ENCODE measurements at regions not wholly inside any gene's neighbourhood (a gene's known extent, or its start where the extent isn't known, plus 50 kb on each side); places are given as distances from the start of the nearest gene placed in this dataset.
A peak's percentile ranks its signal among the peaks of the same experiment; 100 is the strongest.

DNA sequence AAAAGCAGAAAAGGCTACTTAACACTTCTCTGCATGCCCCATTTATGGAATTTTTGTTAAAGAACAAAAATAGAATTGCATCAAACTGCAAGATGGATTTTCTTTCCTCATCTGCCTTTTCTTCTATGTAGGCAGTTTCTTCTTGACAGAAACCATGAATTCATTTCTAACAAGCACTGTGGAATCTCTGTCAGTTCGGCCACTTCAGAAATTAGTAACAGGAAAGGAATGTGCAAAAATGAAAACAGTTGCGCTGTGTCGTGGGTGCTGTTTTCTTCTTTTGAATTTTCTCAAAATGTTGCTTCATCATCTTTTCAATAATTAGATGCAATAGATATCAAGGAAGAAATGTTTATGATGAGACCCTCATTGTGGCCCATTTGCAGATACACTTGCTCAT lies 151.6 kb downstream of the FOXB1 start:
- Histone ChIP-seq H2BK5ac (ENCODE audit: low read length) (no peak overlapping the region), H3K14ac (ENCODE audit: low read length) (no peak overlapping the region), H2BK120ac (ENCODE audit: low read depth, low read length) (no peak overlapping the region), H2AK5ac (ENCODE audit: low read depth, low read length) (no peak overlapping the region), H3K4me1 (ENCODE audit: control insufficient read depth in 2 of 2, insufficient read depth in 1 of 2, low read depth in 1 of 2, low read length in 2 of 2) (no peaks in the 10 kb centered on the region), H3K4me3 (ENCODE audit: low read length in 2 of 2) (no peak overlapping the region), H3K27ac (replicated peaks; ENCODE audit: low read length) (no peak overlapping the region), H3K9ac (ENCODE audit: low read depth, low read length, poor library complexity) (no peak overlapping the region), H2BK15ac (ENCODE audit: low read length) (no peak overlapping the region), H3K4ac (ENCODE audit: low read length) (no peak overlapping the region), H2AFZ (ENCODE audit: low read length) (peak overlapping the region; percentile 43), H3K9me3 (replicated peaks in 1 of 2; ENCODE audit: control insufficient read depth in 2 of 2, insufficient read depth in 1 of 2, low read depth in 1 of 2, low read length in 2 of 2) (no peaks in the 10 kb centered on the region), H3K36me3 (replicated peaks in 1 of 2; ENCODE audit: control insufficient read depth in 2 of 2, insufficient read depth in 2 of 2, low read length in 2 of 2) (no peaks in the 10 kb centered on the region), H4K8ac (ENCODE audit: low read depth, low read length) (no peak overlapping the region), H4K91ac (ENCODE audit: low read depth, low read length, poor library complexity) (no peak overlapping the region), H3K4me2 (ENCODE audit: insufficient read depth, low read length, poor library complexity, severe bottlenecking) (no peak overlapping the region), H3K18ac (ENCODE audit: low read length) (no peak overlapping the region), H3K27me3 (ENCODE audit: control insufficient read depth in 3 of 3, insufficient read depth in 3 of 3, low read depth in 1 of 3, low read length in 3 of 3) (no peaks in the 10 kb centered on the region), H3K23ac (ENCODE audit: low read depth, low read length, poor library complexity) (no peak overlapping the region), H3K79me1 (ENCODE audit: low read depth, low read length) (no peaks in the 10 kb centered on the region), H2BK12ac (ENCODE audit: low read length) (no peak overlapping the region)
- WGBS, 2 donors (ENCODE audit: extremely low coverage in 2 of 2, insufficient read length in 2 of 2, insufficient replicate concordance in 1 of 2): no CpG with 5 or more reads among the region's 3 CpGs
- no peak for DNase-seq (ENCODE audit: low spot score)

DNA sequence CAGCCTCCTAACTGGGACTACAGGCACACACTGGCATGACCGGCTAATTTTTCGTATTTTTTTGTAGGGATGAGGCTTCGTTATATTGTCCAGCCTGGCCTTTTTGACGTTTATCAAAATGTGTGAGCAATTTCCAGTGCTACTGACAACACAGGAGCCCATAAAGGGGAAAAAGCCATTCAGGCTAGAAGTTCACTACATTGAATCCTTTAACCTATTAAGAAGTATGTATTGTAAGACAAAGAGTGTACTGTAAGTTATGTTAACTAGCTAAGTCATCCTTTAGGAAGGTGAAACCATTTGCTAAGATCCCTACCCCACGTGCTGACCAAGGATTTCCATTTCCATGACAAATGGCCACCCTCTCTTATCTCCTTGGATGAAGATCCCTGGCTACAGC lies 156.8 kb downstream of the FOXB1 start:
- WGBS, 2 donors (ENCODE audit: extremely low coverage in 2 of 2, insufficient read length in 2 of 2, insufficient replicate concordance in 1 of 2): no CpG with 5 or more reads among the region's 5 CpGs
- Histone ChIP-seq H3K4me2 (ENCODE audit: insufficient read depth, low read length, poor library complexity, severe bottlenecking) (no peak overlapping the region), H3K27ac (replicated peaks; ENCODE audit: low read length) (no peak overlapping the region)

DNA sequence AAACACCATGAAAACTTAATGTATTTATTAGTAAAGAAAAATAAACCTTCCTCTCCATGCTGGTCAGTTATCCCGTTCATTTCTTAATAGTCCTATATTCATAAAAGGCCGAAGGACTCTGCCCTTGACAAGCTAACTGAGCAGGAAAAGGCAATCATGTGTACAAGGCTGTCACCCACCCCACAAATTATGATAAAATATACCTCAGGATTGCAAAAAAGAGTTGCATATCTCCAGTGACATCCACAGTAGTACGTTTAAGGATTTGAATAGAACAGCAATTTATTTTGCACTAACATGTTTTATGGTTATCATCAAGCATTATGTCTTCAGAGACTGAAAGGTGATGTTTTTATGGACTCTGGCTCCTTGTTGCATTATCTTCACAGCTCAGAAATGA lies 157.6 kb downstream of the FOXB1 start:
- H3K36me3 ChIP-seq (replicated peaks in 1 of 2; ENCODE audit: control insufficient read depth in 2 of 2, insufficient read depth in 2 of 2, low read length in 2 of 2): no peaks in the 10 kb centered on the region
- no peaks in the 10 kb centered on the region for H3K27me3 ChIP-seq (ENCODE audit: control insufficient read depth in 3 of 3, insufficient read depth in 3 of 3, low read depth in 1 of 3, low read length in 3 of 3)
- DNase-seq (ENCODE audit: low spot score): no peak

More for the DNA sequence above, 156.8 kb downstream of the FOXB1 start:
- H2AFZ ChIP-seq (ENCODE audit: low read length): no peak overlapping the region
- no peak overlapping the region for H2BK15ac ChIP-seq (ENCODE audit: low read length)
- H2AK5ac ChIP-seq (ENCODE audit: low read depth, low read length): no peak overlapping the region
- H3K23ac ChIP-seq (ENCODE audit: low read depth, low read length, poor library complexity): no peak overlapping the region
- no peak overlapping the region for H4K8ac ChIP-seq (ENCODE audit: low read depth, low read length)
- H3K4me3 ChIP-seq (ENCODE audit: low read length in 2 of 2): no peak overlapping the region
- no peak for DNase-seq (ENCODE audit: low spot score)
- no peak overlapping the region for H3K4ac ChIP-seq (ENCODE audit: low read length)
- no peak overlapping the region for H3K14ac ChIP-seq (ENCODE audit: low read length)
- H3K18ac ChIP-seq (ENCODE audit: low read length): no peak overlapping the region
- no peaks in the 10 kb centered on the region for H3K9me3 ChIP-seq (replicated peaks in 1 of 2; ENCODE audit: control insufficient read depth in 2 of 2, insufficient read depth in 1 of 2, low read depth in 1 of 2, low read length in 2 of 2)
- H2BK12ac ChIP-seq (ENCODE audit: low read length): no peak overlapping the region
- no peaks in the 10 kb centered on the region for H3K79me1 ChIP-seq (ENCODE audit: low read depth, low read length)
- H3K27me3 ChIP-seq (ENCODE audit: control insufficient read depth in 3 of 3, insufficient read depth in 3 of 3, low read depth in 1 of 3, low read length in 3 of 3): no peaks in the 10 kb centered on the region
- H3K4me1 ChIP-seq (ENCODE audit: control insufficient read depth in 2 of 2, insufficient read depth in 1 of 2, low read depth in 1 of 2, low read length in 2 of 2): no peaks in the 10 kb centered on the region
- no peak overlapping the region for H4K91ac ChIP-seq (ENCODE audit: low read depth, low read length, poor library complexity)
- no peaks in the 10 kb centered on the region for H3K36me3 ChIP-seq (replicated peaks in 1 of 2; ENCODE audit: control insufficient read depth in 2 of 2, insufficient read depth in 2 of 2, low read length in 2 of 2)
- no peak overlapping the region for H2BK5ac ChIP-seq (ENCODE audit: low read length)
- H2BK120ac ChIP-seq (ENCODE audit: low read depth, low read length): no peak overlapping the region
- H3K9ac ChIP-seq (ENCODE audit: low read depth, low read length, poor library complexity): no peak overlapping the region

DNA sequence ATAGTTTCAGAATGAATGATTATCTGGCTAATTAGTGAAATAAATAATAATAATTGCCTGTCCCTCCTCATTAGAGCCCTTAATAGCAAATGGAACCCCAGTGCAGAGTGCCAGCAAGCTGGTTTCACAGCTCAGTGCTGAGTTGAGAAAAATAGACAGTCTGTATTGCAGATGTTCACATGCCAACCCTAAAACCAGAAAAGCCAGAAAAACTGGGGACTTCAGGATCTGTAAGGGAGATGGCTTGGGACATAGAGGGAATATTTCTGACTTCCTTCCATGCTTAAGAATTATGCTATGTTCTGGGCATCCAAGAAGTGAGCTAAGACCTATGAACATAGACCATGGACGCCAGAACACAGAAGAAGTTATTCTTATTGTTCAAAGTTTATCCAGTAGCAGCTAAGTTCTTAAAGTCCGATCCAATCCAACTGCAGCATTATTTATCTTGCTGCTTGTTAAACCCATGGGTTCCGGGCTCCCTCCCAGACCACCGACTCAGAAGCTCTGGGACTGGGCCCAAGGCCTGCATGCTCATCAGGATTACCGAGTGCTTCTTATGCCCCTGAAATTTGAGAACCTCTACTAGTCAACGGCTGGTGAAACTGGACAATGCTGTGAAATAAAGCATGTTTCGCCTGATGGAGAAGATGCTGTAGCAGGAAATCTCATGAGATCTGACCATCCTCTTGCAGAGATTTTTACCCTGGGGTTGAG lies 158.3 kb downstream of the FOXB1 start:
- no peak overlapping the region for H2BK15ac ChIP-seq (ENCODE audit: low read length)
- no peak overlapping the region for H3K4me2 ChIP-seq (ENCODE audit: insufficient read depth, low read length, poor library complexity, severe bottlenecking)
- H3K4me1 ChIP-seq (ENCODE audit: control insufficient read depth in 2 of 2, insufficient read depth in 1 of 2, low read depth in 1 of 2, low read length in 2 of 2): no peaks in the 10 kb centered on the region
- H3K23ac ChIP-seq (ENCODE audit: low read depth, low read length, poor library complexity): no peak overlapping the region
- no peak for DNase-seq (ENCODE audit: low spot score)
- H2AFZ ChIP-seq (ENCODE audit: low read length): peak overlapping the region; percentile 10
- no peak overlapping the region for H2BK120ac ChIP-seq (ENCODE audit: low read depth, low read length)
- H3K36me3 ChIP-seq (replicated peaks in 1 of 2; ENCODE audit: control insufficient read depth in 2 of 2, insufficient read depth in 2 of 2, low read length in 2 of 2): no peaks in the 10 kb centered on the region
- H3K4me3 ChIP-seq (ENCODE audit: low read length in 2 of 2): no peak overlapping the region
- no peak overlapping the region for H4K91ac ChIP-seq (ENCODE audit: low read depth, low read length, poor library complexity)
- no peak overlapping the region for H3K14ac ChIP-seq (ENCODE audit: low read length)
- H3K27me3 ChIP-seq (ENCODE audit: control insufficient read depth in 3 of 3, insufficient read depth in 3 of 3, low read depth in 1 of 3, low read length in 3 of 3): no peaks in the 10 kb centered on the region
- H3K18ac ChIP-seq (ENCODE audit: low read length): no peak overlapping the region
- H4K8ac ChIP-seq (ENCODE audit: low read depth, low read length): no peak overlapping the region
- H2AK5ac ChIP-seq (ENCODE audit: low read depth, low read length): no peak overlapping the region
- no peaks in the 10 kb centered on the region for H3K79me1 ChIP-seq (ENCODE audit: low read depth, low read length)
- no peak overlapping the region for H3K4ac ChIP-seq (ENCODE audit: low read length)
- H3K9ac ChIP-seq (ENCODE audit: low read depth, low read length, poor library complexity): no peak overlapping the region
- H3K9me3 ChIP-seq (replicated peaks in 1 of 2; ENCODE audit: control insufficient read depth in 2 of 2, insufficient read depth in 1 of 2, low read depth in 1 of 2, low read length in 2 of 2): no peaks in the 10 kb centered on the region
- no CpG with 5 or more reads among the region's 7 CpGs for WGBS, 2 donors (ENCODE audit: extremely low coverage in 2 of 2, insufficient read length in 2 of 2, insufficient replicate concordance in 1 of 2)
- no peak overlapping the region for H2BK12ac ChIP-seq (ENCODE audit: low read length)
- H2BK5ac ChIP-seq (ENCODE audit: low read length): no peak overlapping the region
- no peak overlapping the region for H3K27ac ChIP-seq (replicated peaks; ENCODE audit: low read length)

More for the DNA sequence above, 157.6 kb downstream of the FOXB1 start:
- WGBS, 2 donors (ENCODE audit: extremely low coverage in 2 of 2, insufficient read length in 2 of 2, insufficient replicate concordance in 1 of 2): no CpG with 5 or more reads among the region's 3 CpGs
- Histone ChIP-seq H2AK5ac (ENCODE audit: low read depth, low read length) (no peak overlapping the region), H3K4me1 (ENCODE audit: control insufficient read depth in 2 of 2, insufficient read depth in 1 of 2, low read depth in 1 of 2, low read length in 2 of 2) (no peaks in the 10 kb centered on the region), H2BK12ac (ENCODE audit: low read length) (no peak overlapping the region), H3K4me3 (ENCODE audit: low read length in 2 of 2) (no peak overlapping the region), H3K9me3 (replicated peaks in 1 of 2; ENCODE audit: control insufficient read depth in 2 of 2, insufficient read depth in 1 of 2, low read depth in 1 of 2, low read length in 2 of 2) (no peaks in the 10 kb centered on the region), H3K4me2 (ENCODE audit: insufficient read depth, low read length, poor library complexity, severe bottlenecking) (no peak overlapping the region), H3K79me1 (ENCODE audit: low read depth, low read length) (no peaks in the 10 kb centered on the region), H3K18ac (ENCODE audit: low read length) (no peak overlapping the region), H3K4ac (ENCODE audit: low read length) (no peak overlapping the region), H3K9ac (ENCODE audit: low read depth, low read length, poor library complexity) (no peak overlapping the region), H2AFZ (ENCODE audit: low read length) (no peak overlapping the region), H3K27ac (replicated peaks; ENCODE audit: low read length) (no peak overlapping the region), H3K23ac (ENCODE audit: low read depth, low read length, poor library complexity) (no peak overlapping the region), H4K91ac (ENCODE audit: low read depth, low read length, poor library complexity) (no peak overlapping the region), H3K14ac (ENCODE audit: low read length) (no peak overlapping the region), H2BK15ac (ENCODE audit: low read length) (no peak overlapping the region), H4K8ac (ENCODE audit: low read depth, low read length) (no peak overlapping the region), H2BK120ac (ENCODE audit: low read depth, low read length) (no peak overlapping the region), H2BK5ac (ENCODE audit: low read length) (no peak overlapping the region)

Data from neuronal stem cell (in vitro differentiated cells).